ENCODE measurements at regions not wholly inside any gene's neighbourhood (a gene's known extent, or its start where the extent isn't known, plus 50 kb on each side); places are given as distances from the start of the nearest gene placed in this dataset.

- Mint-ChIP-seq H3K36me3 (ENCODE audit: unreplicated experiment) (no peaks in the 10 kb centered on the region), H3K27me3 (ENCODE audit: unreplicated experiment) (peaks cover 2% of the 10 kb centered on the region), H3K4me1 (ENCODE audit: low read depth, unreplicated experiment) (peaks cover 2% of the 10 kb centered on the region), H3K9me3 (ENCODE audit: unreplicated experiment) (no peaks in the 10 kb centered on the region), H3K27ac (ENCODE audit: unreplicated experiment) (no peak overlapping the region), H3K4me3 (ENCODE audit: unreplicated experiment) (no peak overlapping the region)
- no peak for DNase-seq
- TF ChIP-seq CTCF (IDR thresholded peaks at IDR 0.05; ENCODE audit: partially characterized antibody, unreplicated experiment): no peak
Observed at GRCh38 chr6:139594333-139594965, 220.0 kb upstream of the CITED2 start.

GRCh38 chr6:139593081-139593480, 218.6 kb upstream of the CITED2 start:
- H3K4me1 Mint-ChIP-seq (ENCODE audit: low read depth, unreplicated experiment): peaks cover 2% of the 10 kb centered on the region
- DNase-seq: no peak
- no peak overlapping the region for H3K27ac Mint-ChIP-seq (ENCODE audit: unreplicated experiment)
- H3K36me3 Mint-ChIP-seq (ENCODE audit: unreplicated experiment): no peaks in the 10 kb centered on the region
- H3K4me3 Mint-ChIP-seq (ENCODE audit: unreplicated experiment): no peak overlapping the region
- no peak for TF ChIP-seq CTCF (IDR thresholded peaks at IDR 0.05; ENCODE audit: partially characterized antibody, unreplicated experiment)
- H3K27me3 Mint-ChIP-seq (ENCODE audit: unreplicated experiment): peaks cover 2% of the 10 kb centered on the region
- no peaks in the 10 kb centered on the region for H3K9me3 Mint-ChIP-seq (ENCODE audit: unreplicated experiment)

GRCh38 chr6:139592011-139592410, 217.6 kb upstream of the CITED2 start:
- H3K36me3 Mint-ChIP-seq (ENCODE audit: unreplicated experiment): no peaks in the 10 kb centered on the region
- no peak overlapping the region for H3K27ac Mint-ChIP-seq (ENCODE audit: unreplicated experiment)
- H3K9me3 Mint-ChIP-seq (ENCODE audit: unreplicated experiment): no peaks in the 10 kb centered on the region
- DNase-seq: no peak
- no peak for TF ChIP-seq CTCF (IDR thresholded peaks at IDR 0.05; ENCODE audit: partially characterized antibody, unreplicated experiment)
- peaks cover 2% of the 10 kb centered on the region for H3K4me1 Mint-ChIP-seq (ENCODE audit: low read depth, unreplicated experiment)
- H3K4me3 Mint-ChIP-seq (ENCODE audit: unreplicated experiment): no peak overlapping the region
- peaks cover 2% of the 10 kb centered on the region for H3K27me3 Mint-ChIP-seq (ENCODE audit: unreplicated experiment)

- H3K27me3 Mint-ChIP-seq (ENCODE audit: unreplicated experiment): peaks cover 2% of the 10 kb centered on the region
- H3K9me3 Mint-ChIP-seq (ENCODE audit: unreplicated experiment): no peaks in the 10 kb centered on the region
- peaks cover 2% of the 10 kb centered on the region for H3K4me1 Mint-ChIP-seq (ENCODE audit: low read depth, unreplicated experiment)
- H3K36me3 Mint-ChIP-seq (ENCODE audit: unreplicated experiment): no peaks in the 10 kb centered on the region
- no peak for TF ChIP-seq CTCF (IDR thresholded peaks at IDR 0.05; ENCODE audit: partially characterized antibody, unreplicated experiment)
- DNase-seq: no peak
- H3K27ac Mint-ChIP-seq (ENCODE audit: unreplicated experiment): no peak overlapping the region
- H3K4me3 Mint-ChIP-seq (ENCODE audit: unreplicated experiment): no peak overlapping the region
Observed at GRCh38 chr6:139591075-139591865, 216.8 kb upstream of the CITED2 start.

GRCh38 chr6:139590206-139590605, 215.8 kb upstream of the CITED2 start:
- no peaks in the 10 kb centered on the region for H3K9me3 Mint-ChIP-seq (ENCODE audit: unreplicated experiment)
- no peak for DNase-seq
- H3K4me3 Mint-ChIP-seq (ENCODE audit: unreplicated experiment): no peak overlapping the region
- TF ChIP-seq CTCF (IDR thresholded peaks at IDR 0.05; ENCODE audit: partially characterized antibody, unreplicated experiment): no peak
- peaks cover 2% of the 10 kb centered on the region for H3K27me3 Mint-ChIP-seq (ENCODE audit: unreplicated experiment)
- peaks cover 2% of the 10 kb centered on the region for H3K4me1 Mint-ChIP-seq (ENCODE audit: low read depth, unreplicated experiment)
- H3K36me3 Mint-ChIP-seq (ENCODE audit: unreplicated experiment): no peaks in the 10 kb centered on the region
- H3K27ac Mint-ChIP-seq (ENCODE audit: unreplicated experiment): no peak overlapping the region

Data from glutamatergic neuron (in vitro differentiated cells).